ENCODE measurements at regions not wholly inside any gene's neighbourhood (a gene's known extent, or its start where the extent isn't known, plus 50 kb on each side); places are given as distances from the start of the nearest gene placed in this dataset.

DNA sequence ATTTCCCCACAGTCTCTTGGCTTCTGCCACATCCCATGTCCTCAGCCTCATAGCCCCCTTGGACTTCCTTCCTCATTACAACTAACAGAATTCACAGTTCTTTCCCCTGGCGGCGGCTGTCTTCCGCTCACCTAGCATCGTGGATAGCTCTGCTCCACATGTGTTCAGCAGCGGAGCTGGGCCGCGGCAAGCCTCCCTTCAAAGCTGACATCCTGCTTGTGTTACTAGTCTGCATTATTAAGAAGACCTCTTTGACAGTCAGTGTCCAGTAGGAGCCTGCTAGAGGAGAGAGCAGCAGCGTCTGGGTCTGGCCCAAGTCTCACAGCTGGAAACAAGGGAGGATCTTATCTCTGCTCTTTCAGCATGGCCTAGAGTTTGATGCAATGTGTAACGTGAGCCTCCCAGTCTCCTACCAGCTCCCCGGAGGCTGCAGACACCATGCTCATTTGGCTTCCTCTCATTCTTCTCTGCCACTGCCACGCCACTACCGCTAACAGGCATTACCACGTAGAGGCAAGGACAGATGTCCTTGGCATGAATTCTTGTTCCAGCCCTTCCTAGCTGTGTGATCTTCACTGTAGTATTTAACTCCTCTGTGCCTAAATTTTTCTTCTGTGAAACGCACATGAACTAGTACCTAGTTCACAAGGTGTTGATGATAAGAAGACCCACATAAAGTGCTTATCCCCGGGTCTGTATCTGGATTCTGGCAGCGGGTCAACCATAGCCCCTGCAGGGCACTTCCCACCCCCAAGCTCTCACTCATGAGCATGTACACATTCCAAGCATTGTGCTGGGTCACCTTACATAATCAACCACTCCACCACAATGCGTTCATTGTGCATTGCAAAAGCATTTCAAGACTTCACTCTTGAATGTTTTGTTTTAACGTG is 107.1 kb upstream of the BACH2 start:
- no peak for DNase-seq (ENCODE audit: low read depth)

- no peak for DNase-seq (ENCODE audit: low read depth)
Observed at GRCh38 chr6:90402831-90403192, 106.2 kb upstream of the BACH2 start.

DNA sequence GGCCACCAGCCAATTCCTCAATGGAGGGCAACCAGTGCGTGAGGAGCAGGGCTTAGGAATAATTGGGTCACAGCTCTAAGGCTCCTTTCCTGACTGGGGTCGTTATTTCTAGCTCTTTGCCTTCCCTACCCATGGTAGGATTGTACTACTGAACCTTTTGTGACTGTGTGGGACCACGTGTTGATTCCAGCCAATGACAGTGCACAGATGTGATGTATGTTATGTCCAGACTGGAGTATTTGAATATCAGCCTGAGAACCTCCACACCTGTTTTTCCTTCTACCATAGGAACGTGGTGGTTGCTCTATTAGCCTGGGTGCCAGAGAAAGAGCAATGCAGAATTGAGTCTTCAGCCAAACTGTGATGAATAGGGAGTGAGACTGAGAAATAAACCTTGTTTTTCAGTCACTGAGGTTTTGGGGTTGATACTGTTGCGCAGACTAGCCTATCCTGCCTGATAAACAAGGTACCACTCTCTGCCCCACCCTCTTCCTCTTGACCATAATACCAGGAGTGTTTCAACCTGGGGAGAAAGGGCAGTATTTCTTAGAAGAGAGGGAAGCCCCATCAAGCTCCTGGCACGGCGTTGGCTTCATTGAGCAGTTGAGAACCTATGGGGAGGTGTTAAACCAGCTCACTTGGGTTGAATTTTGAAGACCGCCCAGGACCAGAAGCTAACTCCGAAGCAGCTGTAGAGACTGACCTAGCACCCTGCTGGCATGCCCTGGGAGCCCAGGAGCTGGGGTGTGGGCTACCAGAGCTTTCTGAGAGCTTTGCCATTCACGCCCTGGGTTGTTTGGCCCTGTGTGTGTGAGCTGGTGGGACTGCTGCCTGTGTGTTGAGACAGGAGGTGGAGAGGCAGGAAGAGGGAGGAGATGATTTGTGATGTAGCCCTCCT is 105.5 kb upstream of the BACH2 start:
- DNase-seq (ENCODE audit: low read depth): no peak

- DNase-seq (ENCODE audit: low read depth): no peak
Observed at GRCh38 chr6:90399970-90400369, 103.3 kb upstream of the BACH2 start.

DNA sequence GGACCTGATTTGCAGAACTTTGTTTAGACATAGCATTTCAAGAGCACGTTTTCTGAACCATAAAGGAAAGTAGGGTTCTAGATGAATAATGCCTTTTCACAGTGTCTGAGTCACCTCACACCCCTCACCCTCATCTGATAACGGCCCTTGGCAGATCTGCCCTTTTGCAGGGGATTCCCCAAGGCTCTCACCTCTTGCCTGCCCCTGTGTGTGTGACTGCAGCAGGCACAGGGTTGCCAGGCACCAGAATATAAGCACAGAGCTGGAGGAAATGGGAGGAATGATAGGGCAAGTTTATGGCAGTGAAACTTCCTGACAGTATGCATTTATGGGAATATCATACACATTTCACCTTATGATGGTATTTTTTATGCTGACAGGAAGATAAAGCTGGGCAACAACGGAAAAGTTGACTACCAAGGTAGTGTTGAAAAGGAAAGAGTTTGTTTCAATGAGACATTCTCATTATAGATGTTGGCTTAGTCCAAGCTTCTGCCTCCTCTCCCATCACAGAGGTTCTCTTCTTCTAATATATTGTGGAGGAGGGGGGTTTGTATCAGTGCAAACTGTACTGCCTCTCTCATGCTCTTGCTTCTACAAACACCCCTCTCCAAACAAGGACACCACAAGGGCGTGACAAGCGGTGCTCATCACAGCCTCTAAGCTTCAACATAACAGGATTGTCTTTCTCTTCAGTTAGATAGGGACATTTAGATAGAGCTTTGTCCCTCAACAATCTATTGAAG is 101.5 kb upstream of the BACH2 start:
- DNase-seq (ENCODE audit: low read depth): peak; percentile 63

GRCh38 chr6:90397047-90397446 is 100.4 kb upstream of the BACH2 start:
- DNase-seq (ENCODE audit: low read depth): no peak

DNA sequence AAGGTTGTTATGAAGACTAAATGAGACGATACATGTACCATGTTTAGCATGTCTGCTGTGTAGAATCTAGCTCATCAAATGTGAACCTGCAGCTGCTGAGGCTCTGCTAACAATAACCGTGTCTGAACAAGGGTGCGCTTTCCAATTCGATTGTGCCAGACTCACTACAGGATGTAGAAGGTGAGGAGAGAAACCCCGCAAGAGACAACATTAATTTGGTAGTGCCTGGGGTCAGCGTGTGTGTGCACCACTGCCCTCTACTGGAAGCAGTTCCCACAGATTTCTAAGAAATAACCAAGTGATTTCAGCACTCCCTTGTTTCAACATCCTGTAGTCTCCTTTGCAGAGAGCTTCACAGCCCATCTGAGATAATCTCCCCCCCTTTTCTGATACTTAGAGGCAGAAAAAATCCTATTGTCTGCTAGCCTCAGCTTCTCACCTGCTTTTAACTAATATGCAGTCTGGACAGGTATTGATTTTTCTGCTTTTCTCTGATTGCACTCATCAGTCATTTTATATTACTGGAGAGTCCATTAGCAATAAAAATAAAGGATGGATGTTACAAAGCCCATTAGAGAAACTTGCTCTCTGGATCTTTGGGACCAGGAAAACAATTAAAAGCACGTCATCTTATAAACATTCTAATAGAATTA is 96.7 kb upstream of the BACH2 start:
- DNase-seq (ENCODE audit: low read depth): peak; percentile 50

- DNase-seq (ENCODE audit: low read depth): no peak
Observed at GRCh38 chr6:90390379-90390778, 93.7 kb upstream of the BACH2 start.

DNA sequence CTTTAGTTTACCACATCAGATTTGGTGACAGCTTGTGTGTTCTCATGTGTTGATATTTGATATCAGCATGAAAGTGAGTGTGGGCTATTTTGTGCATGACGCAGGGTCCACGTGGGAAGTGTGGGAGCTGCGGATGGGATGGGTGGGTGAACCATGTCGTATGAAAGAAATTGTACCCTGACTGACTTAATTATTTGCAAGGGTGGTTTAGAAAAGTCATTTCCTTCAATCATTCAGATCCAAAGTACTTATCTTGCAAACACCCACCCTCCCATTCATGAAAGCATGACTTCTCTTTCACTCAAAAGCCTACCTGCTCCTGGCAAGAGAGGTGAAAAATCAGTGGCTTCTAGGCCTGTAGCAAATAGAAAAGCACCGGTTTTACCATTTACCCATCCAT is 91.8 kb upstream of the BACH2 start:
- DNase-seq (ENCODE audit: low read depth): no peak

- no peak for DNase-seq (ENCODE audit: low read depth)
Observed at GRCh38 chr6:90387826-90388225, 91.2 kb upstream of the BACH2 start.

DNA sequence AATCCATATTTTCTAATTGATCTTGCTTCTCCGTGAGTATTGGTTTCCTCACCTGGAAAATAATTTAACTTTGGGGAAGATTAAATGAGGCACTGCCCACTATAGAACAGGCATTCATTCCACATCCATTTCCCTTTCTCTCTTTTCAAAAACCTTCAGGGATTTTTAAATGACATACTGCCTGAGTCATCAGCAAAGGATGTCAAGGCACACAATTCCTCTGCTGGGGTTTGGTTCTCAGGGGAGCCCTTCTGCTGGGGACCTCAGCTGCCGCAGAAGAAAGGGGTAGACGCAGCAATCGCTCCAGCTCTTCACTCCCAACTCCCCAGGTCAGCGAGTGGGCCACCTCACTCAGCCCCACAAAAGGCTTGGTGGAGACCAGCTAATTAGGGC is 90.7 kb upstream of the BACH2 start:
- DNase-seq (ENCODE audit: low read depth): no peak

GRCh38 chr6:90386399-90387382 is 90.0 kb upstream of the BACH2 start:
- DNase-seq (ENCODE audit: low read depth): no peak

- no peak for DNase-seq (ENCODE audit: low read depth)
Observed at GRCh38 chr6:90385759-90386313, 89.2 kb upstream of the BACH2 start.

GRCh38 chr6:90384720-90385119 is 88.1 kb upstream of the BACH2 start:
- DNase-seq (ENCODE audit: low read depth): no peak

DNA sequence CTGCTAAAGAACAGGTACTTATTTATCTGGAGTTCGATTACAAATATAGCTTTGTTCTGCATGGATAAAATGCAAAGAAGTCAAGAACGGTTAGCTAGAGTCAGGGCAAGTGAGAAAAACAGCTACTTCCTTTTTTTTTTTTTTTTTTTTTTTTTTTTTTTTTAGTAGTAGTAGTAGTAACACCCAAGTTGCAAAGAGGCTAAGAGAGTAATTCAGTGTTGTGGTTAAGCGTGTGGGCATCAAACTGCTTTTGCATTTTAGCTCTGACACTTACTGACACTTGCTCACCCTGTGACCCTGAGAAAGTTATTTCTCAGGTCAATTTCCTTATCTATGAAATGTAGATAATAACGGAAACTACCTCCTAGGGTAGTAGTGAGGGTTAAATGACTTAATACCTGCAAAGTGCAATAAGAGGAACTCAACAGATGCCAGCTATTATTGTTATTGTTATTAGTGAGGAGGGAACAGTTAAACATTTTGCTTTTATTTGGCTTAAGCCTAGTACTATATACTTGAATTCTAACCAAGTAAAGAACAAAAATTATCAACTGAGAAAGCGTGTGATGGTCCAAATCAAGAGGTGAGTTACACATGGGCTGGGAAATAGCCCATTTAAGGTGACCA is 86.7 kb upstream of the BACH2 start:
- no peak for DNase-seq (ENCODE audit: low read depth)

GRCh38 chr6:90382760-90383159 is 86.1 kb upstream of the BACH2 start:
- DNase-seq (ENCODE audit: low read depth): no peak

DNA sequence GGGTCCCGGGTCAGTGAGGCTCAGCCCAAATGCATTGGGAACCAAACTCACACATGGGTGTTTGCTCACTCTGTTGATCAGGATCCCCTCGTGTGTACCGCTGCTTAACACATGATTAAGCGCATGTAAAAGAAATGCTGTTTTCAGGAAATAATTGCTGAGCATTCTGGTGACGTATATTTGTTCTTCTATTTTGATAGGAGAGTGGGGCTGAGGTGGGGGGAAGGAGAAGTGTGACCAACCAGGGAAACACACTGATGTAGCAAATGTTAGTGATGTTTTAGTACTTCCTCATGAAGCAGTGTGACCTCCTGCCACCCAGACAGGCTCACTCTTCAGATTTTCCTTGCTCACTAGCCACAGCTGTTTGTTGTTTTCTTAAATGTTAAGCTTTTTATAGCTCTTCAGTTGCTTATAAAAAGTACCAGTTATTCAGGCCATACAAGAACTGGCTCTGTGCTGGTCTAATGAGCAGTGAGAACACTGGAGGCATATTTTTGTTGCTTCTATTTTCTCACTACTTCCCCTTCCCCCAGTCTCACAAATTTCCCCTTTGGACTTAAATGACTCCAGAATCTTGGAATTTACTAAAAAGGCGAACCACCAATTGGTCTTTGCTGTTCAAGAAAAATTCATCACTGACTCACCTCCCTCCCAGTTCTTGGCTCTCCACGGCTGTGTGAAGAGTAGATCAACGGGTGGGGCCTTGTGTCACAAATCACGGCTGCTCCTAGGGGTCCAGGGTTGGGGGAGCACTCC is 79.2 kb upstream of the BACH2 start:
- no peak for DNase-seq (ENCODE audit: low read depth)

DNA sequence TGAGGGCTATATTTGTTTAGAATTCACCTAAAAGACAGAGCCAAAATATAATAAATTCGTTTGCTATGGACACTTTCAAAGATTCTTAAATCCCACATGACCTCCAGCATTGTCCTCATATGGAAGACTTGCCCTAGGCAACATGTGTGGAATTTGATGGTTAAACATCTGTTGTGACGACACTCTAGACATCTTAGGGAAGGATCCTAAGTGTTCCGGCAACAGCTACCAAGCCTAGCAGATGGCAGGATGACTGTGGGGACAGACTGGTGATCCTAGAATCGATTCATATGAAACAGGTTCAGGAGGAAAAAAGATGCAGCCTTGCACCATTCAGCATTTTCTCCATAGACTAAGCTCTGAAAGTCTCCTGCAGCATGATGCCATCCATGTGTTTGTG is 77.6 kb upstream of the BACH2 start:
- DNase-seq (ENCODE audit: low read depth): no peak

DNA sequence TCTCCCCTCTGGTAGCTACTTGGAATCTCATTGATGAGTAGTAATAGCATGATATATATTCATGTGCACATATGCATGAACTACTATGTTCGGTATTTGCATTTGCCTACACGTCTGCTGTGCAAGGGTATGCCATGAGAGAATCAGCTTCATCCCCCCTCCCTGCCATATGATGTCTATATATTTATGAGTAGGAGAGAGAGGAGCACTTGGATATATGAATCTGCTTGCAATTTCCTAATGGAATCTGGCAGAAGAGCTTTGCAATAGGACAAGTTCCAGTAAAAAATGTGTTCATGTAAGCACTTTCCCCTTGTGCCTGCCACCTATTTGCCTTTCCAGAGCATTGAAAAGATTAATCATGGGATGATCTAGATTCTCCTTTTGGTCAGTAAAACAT is 76.2 kb upstream of the BACH2 start:
- DNase-seq (ENCODE audit: low read depth): no peak

Data from stimulated activated CD8-positive, alpha-beta memory T cell treated with anti-CD3 and anti-CD28 coated beads, Interleukin-15, amount 100 ng/mL, for 1 hour (primary cell).